ENCODE measurements at regions not wholly inside any gene's neighbourhood (a gene's known extent, or its start where the extent isn't known, plus 50 kb on each side); places are given as distances from the start of the nearest gene placed in this dataset.

DNA sequence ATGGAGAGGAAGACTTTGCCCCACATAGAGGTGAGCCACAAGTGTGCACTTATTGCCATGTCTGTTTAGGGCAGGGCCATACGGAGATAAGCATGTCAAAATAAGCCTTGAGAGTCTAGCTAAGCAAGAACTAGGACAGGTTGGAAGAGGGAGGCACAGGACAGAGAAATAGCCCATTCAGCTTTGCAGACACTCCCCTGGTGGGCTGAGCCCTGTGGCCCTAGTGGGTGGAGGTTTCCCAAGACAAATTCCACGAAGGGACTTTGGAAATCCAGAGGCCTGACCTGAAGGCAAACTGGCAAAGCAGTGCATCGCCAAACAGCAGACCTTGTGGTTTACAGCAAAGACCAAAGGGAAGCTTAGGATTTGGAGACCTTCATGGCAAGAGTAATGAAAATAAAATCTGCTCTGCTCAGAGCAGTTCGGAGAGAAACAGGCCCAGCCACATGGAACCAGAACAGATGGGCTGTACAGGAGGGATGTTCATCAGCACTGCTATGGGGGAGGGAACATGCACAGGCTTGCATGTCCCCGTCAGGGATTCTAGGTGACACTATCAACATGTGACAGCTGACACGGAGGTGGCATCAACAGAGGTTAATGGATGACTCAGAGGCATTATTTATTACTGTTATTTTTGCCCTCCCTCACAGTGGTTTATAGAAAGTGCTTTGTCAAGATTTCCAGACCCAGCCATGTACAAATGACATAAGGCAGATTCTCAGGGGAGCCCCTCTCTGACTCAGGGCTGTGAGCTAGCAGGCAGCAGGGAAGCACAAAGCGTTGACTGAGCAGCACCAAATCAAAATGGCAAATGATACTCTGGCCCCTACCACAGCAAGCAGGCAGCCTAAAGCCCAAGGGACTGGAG lies 90.1 kb upstream of the IRF2BP2 start (continued):
- TF ChIP-seq NFYB (IDR thresholded peaks at IDR 0.05; ENCODE audit: extremely low read depth, insufficient read length), result no peak
- no peak for TF ChIP-seq HNRNPUL1 (IDR thresholded peaks at IDR 0.05; ENCODE audit: low read length)
- 0 out of 2 replicates have a peak, but pooled peaks have one; percentile 16 for TF ChIP-seq ZBTB26 (CRISPR knock-in tag; IDR thresholded peaks at IDR 0.05)
- no peak for TF ChIP-seq GTF2A2 (tag; IDR thresholded peaks at IDR 0.05)
- TF ChIP-seq ZNF165 (CRISPR knock-in tag; IDR thresholded peaks at IDR 0.05; ENCODE audit: borderline replicate concordance), result peak; percentile 32; the same call in 1 of the 2 replicates
- TF ChIP-seq, protein P1, sequence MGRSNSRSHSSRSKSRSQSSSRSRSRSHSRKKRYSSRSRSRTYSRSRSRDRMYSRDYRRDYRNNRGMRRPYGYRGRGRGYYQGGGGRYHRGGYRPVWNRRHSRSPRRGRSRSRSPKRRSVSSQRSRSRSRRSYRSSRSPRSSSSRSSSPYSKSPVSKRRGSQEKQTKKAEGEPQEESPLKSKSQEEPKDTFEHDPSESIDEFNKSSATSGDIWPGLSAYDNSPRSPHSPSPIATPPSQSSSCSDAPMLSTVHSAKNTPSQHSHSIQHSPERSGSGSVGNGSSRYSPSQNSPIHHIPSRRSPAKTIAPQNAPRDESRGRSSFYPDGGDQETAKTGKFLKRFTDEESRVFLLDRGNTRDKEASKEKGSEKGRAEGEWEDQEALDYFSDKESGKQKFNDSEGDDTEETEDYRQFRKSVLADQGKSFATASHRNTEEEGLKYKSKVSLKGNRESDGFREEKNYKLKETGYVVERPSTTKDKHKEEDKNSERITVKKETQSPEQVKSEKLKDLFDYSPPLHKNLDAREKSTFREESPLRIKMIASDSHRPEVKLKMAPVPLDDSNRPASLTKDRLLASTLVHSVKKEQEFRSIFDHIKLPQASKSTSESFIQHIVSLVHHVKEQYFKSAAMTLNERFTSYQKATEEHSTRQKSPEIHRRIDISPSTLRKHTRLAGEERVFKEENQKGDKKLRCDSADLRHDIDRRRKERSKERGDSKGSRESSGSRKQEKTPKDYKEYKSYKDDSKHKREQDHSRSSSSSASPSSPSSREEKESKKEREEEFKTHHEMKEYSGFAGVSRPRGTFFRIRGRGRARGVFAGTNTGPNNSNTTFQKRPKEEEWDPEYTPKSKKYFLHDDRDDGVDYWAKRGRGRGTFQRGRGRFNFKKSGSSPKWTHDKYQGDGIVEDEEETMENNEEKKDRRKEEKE (IDR thresholded peaks at IDR 0.05; ENCODE audit: borderline replicate concordance in 1 of 2, control insufficient read depth in 1 of 2, low read depth in 2 of 2, low read length in 1 of 2), result 0 out of 4 replicates have a peak, but pooled peaks of 1 of the 2 experiments have one; percentile 52
- no peak for TF ChIP-seq CHAMP1 (IDR thresholded peaks at IDR 0.05)
- peak; percentile 69; the same call in 1 of the 2 replicates for TF ChIP-seq L3MBTL2 (IDR thresholded peaks at IDR 0.05)
- TF ChIP-seq SP1 (CRISPR knock-in tag; IDR thresholded peaks at IDR 0.05), result peak; percentile 49
- 0 out of 4 replicates have a peak, but pooled peaks of 1 of the 2 experiments have one; percentile 6 for TF ChIP-seq RAD21 (CRISPR knock-in tag; conservative IDR thresholded peaks at IDR 0.05 in 1 of 2, IDR thresholded peaks at IDR 0.05 in 1 of 2)
- TF ChIP-seq TAF15 (IDR thresholded peaks at IDR 0.05; ENCODE audit: low read depth, low read length), result no peak
- TF ChIP-seq MTF1 (CRISPR knock-in tag; IDR thresholded peaks at IDR 0.05; ENCODE audit: borderline replicate concordance), result peak; percentile 17; the same call in 1 of the 2 replicates
- TF ChIP-seq BHLHE40 (IDR thresholded peaks at IDR 0.05; ENCODE audit: low read length), result peak; percentile 72

Data from K562 (cell line).